GM12878 (cell line): ENCODE measurements at regions not wholly inside any gene's neighbourhood (a gene's known extent, or its start where the extent isn't known, plus 50 kb on each side); places are given as distances from the start of the nearest gene placed in this dataset.

Experiments used
- ATAC-seq: fragments of 200-7000 bp; cut with Tn5 transposase; 3 replicates; pipeline ENCODE4 v1.9.1; 2020; ENCODE audit warnings: mild to moderate bottlenecking, moderate library complexity
- BruUV-seq: library from RNA; stranded (reverse); fragments of 400-500 nt; replicated peaks from 2 replicates; lab custom pipeline; 2021; lab: Mats Ljungman, UMichigan
- CTCF ChIA-PET: fragments of 300-600 bp; sonication (Branson Sonifier 250); formaldehyde crosslinking; extraction: SDS; loops from one replicate; lab custom pipeline; 2021; ENCODE audit warnings: inconsistent platforms; lab: Yijun Ruan, JAX
- POLR2A ChIA-PET: fragments of 350-600 bp; formaldehyde crosslinking; extraction: SDS; loops from one replicate; lab custom pipeline; 2021; ENCODE audit warnings: inconsistent platforms; lab: Charles Lee
- RAD21 ChIA-PET: fragments of 300-600 bp; sonication (Branson Sonifier 250); formaldehyde crosslinking; loops from one replicate; lab custom pipeline; 2023; ENCODE audit warnings: antibody characterized with exemption; ENCODE audit not compliant: unreplicated experiment; lab: Charles Lee
- SMC1A ChIA-PET: fragments of 300-600 bp; sonication (Branson Sonifier 250); formaldehyde crosslinking; loops from one replicate; lab custom pipeline; 2023; ENCODE audit not compliant: unreplicated experiment, uncharacterized antibody; lab: Charles Lee
- DNase-seq: peaks from one replicate; pipeline ENCODE4 v3.0.0-alpha.2; 2011; ENCODE audit warnings: low read depth, low spot score
- FAIRE-seq: peaks from 3 replicates; lab custom pipeline; 2011; peaks lifted over from hg19 to GRCh38; lab: Jason Lieb, UNC
- H2AFZ ChIP-seq: 2 replicates; pipeline ENCODE4 v1.6.0; 2011; ENCODE audit warnings: low read depth, low read length, control low read depth; ENCODE audit not compliant: control insufficient read depth
- H3K27ac ChIP-seq: 2 replicates; pipeline ENCODE4 v1.5.1; 2011; ENCODE audit warnings: control low read depth; ENCODE audit not compliant: control insufficient read depth, insufficient read depth
- H3K27me3 ChIP-seq, 2 experiments: replicated peaks in 1 of 2; 2 replicates each; pipeline versions ENCODE4 v1.6.0 to v1.6.1; 2011; ENCODE audit warnings: low read length in 1 of 2; ENCODE audit not compliant: control insufficient read depth in 2 of 2, insufficient read depth in 2 of 2
- H3K36me3 ChIP-seq, 2 experiments: 2 replicates each; pipeline ENCODE4 v1.5.1; 2011; ENCODE audit warnings: low read length in 1 of 2; ENCODE audit not compliant: control insufficient read depth in 2 of 2, insufficient read depth in 2 of 2
- H3K4me1 ChIP-seq: 2 replicates; pipeline ENCODE4 v1.6.1; 2011; ENCODE audit warnings: mild to moderate bottlenecking, low read length, moderate library complexity, mixed read lengths; ENCODE audit not compliant: control insufficient read depth, insufficient read depth
- H3K4me2 ChIP-seq: 2 replicates; pipeline ENCODE4 v1.6.0; 2011; ENCODE audit warnings: control low read depth; ENCODE audit not compliant: control insufficient read depth, insufficient read depth
- H3K4me3 ChIP-seq: fragments of 200-600 bp; sonication (generic); 2 replicates; pipeline ENCODE4 v1.5.1; 2016
- H3K79me2 ChIP-seq: 2 replicates; pipeline ENCODE4 v1.6.0; 2011; ENCODE audit warnings: low read length; ENCODE audit not compliant: control insufficient read depth, insufficient read depth
- H3K9ac ChIP-seq: 2 replicates; pipeline ENCODE4 v1.8.0; 2011; ENCODE audit warnings: low read length, control low read depth, mixed read lengths; ENCODE audit not compliant: control insufficient read depth, insufficient read depth
- H3K9me3 ChIP-seq: replicated peaks from 3 replicates; pipeline ENCODE4 v1.5.1; 2011; ENCODE audit warnings: mild to moderate bottlenecking, low read length; ENCODE audit not compliant: control insufficient read depth, insufficient read depth
- H4K20me1 ChIP-seq: 2 replicates; pipeline ENCODE4 v1.6.0; 2011; ENCODE audit not compliant: control insufficient read depth, insufficient read depth
- CHD2 ChIP-seq: IDR thresholded peaks from 2 replicates; pipeline ENCODE4 v1.6.1; 2011; ENCODE audit warnings: low read depth, low read length, improper control_type of control experiment, borderline replicate concordance
- CHD4 ChIP-seq: fragments of 200-600 bp; sonication (generic); IDR thresholded peaks from 2 replicates; pipeline ENCODE4 v1.6.1; 2016; ENCODE audit warnings: mild to moderate bottlenecking
- DPF2 ChIP-seq: fragments of 450-650 bp; IDR thresholded peaks from 2 replicates; pipeline ENCODE4 v1.6.1; 2017; ENCODE audit warnings: mild to moderate bottlenecking
- ETV6 ChIP-seq, 2 experiments: fragments of 450-650 bp in 1 of 2; IDR thresholded peaks in 1 of 2; conservative IDR thresholded peaks in 1 of 2; 2 replicates each; pipeline ENCODE4 v1.6.1; 2014; ENCODE audit warnings: antibody characterized with exemption in 1 of 2, borderline replicate concordance in 1 of 2, low read depth in 1 of 2, mild to moderate bottlenecking in 1 of 2, moderate library complexity in 1 of 2
- KLF5 ChIP-seq: fragments of 450-650 bp; IDR thresholded peaks from 2 replicates; pipeline ENCODE4 v1.6.1; 2014; ENCODE audit warnings: mild to moderate bottlenecking; ENCODE audit not compliant: partially characterized antibody
- MTA3 ChIP-seq: IDR thresholded peaks from 2 replicates; pipeline ENCODE4 v1.6.1; 2012; ENCODE audit warnings: low read length, inconsistent platforms, borderline replicate concordance
- NFXL1 ChIP-seq: fragments of 450-650 bp; IDR thresholded peaks from 2 replicates; pipeline ENCODE4 v1.6.1; 2017; ENCODE audit warnings: antibody characterized with exemption, mild to moderate bottlenecking, borderline replicate concordance
- SIX5 ChIP-seq: IDR thresholded peaks from 2 replicates; pipeline ENCODE4 v1.6.1; 2011; ENCODE audit warnings: mild to moderate bottlenecking, low read depth, low read length, moderate library complexity; ENCODE audit not compliant: severe bottlenecking
- SREBF1 ChIP-seq: IDR thresholded peaks from 2 replicates; pipeline ENCODE4 v1.6.1; 2012; ENCODE audit warnings: mild to moderate bottlenecking, low read length
- STAT1 ChIP-seq: fragments of 450-650 bp; conservative IDR thresholded peaks from 2 replicates; pipeline ENCODE4 v1.6.1; 2014; ENCODE audit warnings: antibody characterized with exemption, mild to moderate bottlenecking
- STAT3 ChIP-seq: IDR thresholded peaks from 2 replicates; pipeline ENCODE4 v1.6.1; 2011; ENCODE audit warnings: low read depth, low read length, improper control_type of control experiment
- TCF3 ChIP-seq: IDR thresholded peaks from 2 replicates; pipeline ENCODE4 v1.6.1; 2012; ENCODE audit warnings: low read depth, mild to moderate bottlenecking, low read length, borderline replicate concordance; ENCODE audit not compliant: insufficient read depth
- WGBS: methylation state at CpG from one replicate; pipeline ENCODE4 v1.1.6; 2016; ENCODE audit warnings: low lambda C conversion rate; ENCODE audit not compliant: insufficient replicate concordance, insufficient coverage; ENCODE audit errors: missing lambda C conversion rate; 5-methylcytosine and 5-hydroxymethylcytosine counted together
- in situ Hi-C: fragments of 300-500 bp; cut with MboI; formaldehyde crosslinking; loops from 9 replicates; pipeline ENCODE4 v1.14.3; 2018; ENCODE audit warnings: mixed read lengths
- intact Hi-C: fragments of 100-400 bp; cut with micrococcal nuclease; formaldehyde crosslinking; loops from one replicate; pipeline ENCODE4 v1.14.2; 2022; ENCODE audit not compliant: unreplicated experiment
- TF ChIP-seq, protein P1 (sequence below): IDR thresholded peaks from 2 replicates; pipeline ENCODE4 v1.6.1; 2012; ENCODE audit warnings: mild to moderate bottlenecking, low read depth, low read length

DNA sequence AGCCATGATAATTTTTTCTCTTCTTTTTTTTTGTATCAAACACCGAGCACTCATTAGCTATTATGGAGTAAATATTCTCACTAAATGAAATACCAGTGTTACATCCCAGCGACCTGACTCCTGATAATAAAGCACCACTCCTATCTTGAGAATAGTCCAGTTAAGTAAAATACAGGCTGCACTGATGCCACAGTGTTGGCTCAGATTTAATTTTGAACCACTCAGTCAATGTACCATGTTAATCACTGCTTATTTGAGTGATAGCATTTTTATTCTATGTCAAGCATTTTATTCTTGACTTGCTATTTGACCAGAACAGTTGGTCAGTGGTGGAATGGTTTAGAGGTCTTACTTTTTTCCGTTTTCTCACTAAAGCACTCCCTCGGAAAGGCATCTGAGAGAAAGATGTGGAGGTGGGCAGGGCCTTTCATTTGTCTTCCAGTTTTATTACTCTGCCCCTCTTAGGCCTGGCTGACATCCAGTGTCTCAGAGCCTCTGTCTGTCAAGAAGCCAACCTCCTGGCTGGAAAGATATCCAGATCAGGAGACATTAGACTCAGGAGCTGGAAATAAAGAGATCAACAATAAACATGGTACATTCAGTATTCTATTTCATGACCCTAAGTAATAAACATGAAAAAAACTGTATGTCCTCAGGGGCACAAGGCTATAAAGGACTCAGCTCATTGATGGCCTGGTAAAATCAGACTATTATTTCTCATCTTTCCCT is 457.8 kb downstream of the EPM2A start (continued):
- no peak for TF ChIP-seq STAT3

DNA sequence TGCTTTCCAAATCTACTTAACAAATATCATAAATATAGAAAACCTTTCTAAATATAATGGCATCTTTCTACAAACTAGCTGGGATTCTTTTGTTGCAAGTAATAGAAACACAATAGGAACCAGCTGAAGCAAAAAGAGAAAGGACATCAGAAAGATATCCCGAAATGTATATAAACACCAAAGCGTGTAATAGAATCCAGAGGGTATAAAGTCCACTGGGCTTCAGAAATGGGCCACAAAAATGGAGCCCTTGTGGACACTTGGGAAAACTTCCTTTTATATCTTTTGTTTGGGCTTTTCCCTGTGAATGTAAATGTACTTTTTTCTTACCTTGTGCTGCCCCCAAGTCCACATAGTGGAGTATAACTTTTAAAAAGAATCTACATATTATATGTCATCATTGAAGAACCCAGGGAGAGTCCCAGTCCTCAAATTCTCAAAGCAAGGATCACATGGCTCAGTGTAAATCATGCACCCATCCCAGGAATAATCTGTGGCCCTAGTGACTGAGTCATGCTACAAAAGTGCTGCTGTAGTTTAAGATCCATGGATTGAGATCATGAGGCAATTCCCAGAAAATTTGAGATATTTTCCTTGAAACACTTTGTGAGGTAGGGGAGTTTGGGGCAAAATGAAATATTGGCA is 457.0 kb downstream of the EPM2A start:
- no peak for ATAC-seq
- no peaks in the 10 kb centered on the region for H4K20me1 ChIP-seq
- H3K4me1 ChIP-seq = no peaks in the 10 kb centered on the region
- DNase-seq = no peak
- ChIA-PET RAD21 (no interaction called here), SMC1A (interaction anchor here (1.2 kb wide), 1 partner anchor 15 kb away, joined by 3 read pairs; no protein-coding TSS in a partner anchor), CTCF (interaction anchor here (0.9 kb wide), 1 partner anchor 17 kb away, joined by 3 read pairs; no protein-coding TSS in a partner anchor), POLR2A (no interaction called here)
- H3K27ac ChIP-seq = no peak overlapping the region
- no peaks in the 10 kb centered on the region for H3K79me2 ChIP-seq
- no peaks in the 10 kb centered on the region for H3K27me3 ChIP-seq
- intact Hi-C loops (no loop called here), in situ Hi-C loops (no loop called here)
- no TSS peak for BruUV-seq
- 68% methylated on average over 2 of the region's 2 CpGs for WGBS
- H3K9me3 ChIP-seq = no peaks in the 10 kb centered on the region
- FAIRE-seq = no peak
- no peak overlapping the region for H2AFZ ChIP-seq
- H3K36me3 ChIP-seq = no peaks in the 10 kb centered on the region
- no peak overlapping the region for H3K4me2 ChIP-seq
- no peak for TF ChIP-seq CHD4
- TF ChIP-seq DPF2 = no peak
- TF ChIP-seq MTA3 = no peak
- TF ChIP-seq SREBF1 = no peak
- no peak for TF ChIP-seq KLF5
- TF ChIP-seq TCF3 = no peak
- TF ChIP-seq NFXL1 = no peak
- no peak for TF ChIP-seq SIX5
- TF ChIP-seq STAT1 = no peak
- no peak for TF ChIP-seq ETV6 (conservative IDR thresholded peaks at IDR 0.05 in 1 of 2, IDR thresholded peaks at IDR 0.05 in 1 of 2; ENCODE audit: borderline replicate concordance in 1 of 2, low read depth in 1 of 2)
- TF ChIP-seq STAT3 = no peak
- TF ChIP-seq CHD2 = no peak
- TF ChIP-seq, protein P1, sequence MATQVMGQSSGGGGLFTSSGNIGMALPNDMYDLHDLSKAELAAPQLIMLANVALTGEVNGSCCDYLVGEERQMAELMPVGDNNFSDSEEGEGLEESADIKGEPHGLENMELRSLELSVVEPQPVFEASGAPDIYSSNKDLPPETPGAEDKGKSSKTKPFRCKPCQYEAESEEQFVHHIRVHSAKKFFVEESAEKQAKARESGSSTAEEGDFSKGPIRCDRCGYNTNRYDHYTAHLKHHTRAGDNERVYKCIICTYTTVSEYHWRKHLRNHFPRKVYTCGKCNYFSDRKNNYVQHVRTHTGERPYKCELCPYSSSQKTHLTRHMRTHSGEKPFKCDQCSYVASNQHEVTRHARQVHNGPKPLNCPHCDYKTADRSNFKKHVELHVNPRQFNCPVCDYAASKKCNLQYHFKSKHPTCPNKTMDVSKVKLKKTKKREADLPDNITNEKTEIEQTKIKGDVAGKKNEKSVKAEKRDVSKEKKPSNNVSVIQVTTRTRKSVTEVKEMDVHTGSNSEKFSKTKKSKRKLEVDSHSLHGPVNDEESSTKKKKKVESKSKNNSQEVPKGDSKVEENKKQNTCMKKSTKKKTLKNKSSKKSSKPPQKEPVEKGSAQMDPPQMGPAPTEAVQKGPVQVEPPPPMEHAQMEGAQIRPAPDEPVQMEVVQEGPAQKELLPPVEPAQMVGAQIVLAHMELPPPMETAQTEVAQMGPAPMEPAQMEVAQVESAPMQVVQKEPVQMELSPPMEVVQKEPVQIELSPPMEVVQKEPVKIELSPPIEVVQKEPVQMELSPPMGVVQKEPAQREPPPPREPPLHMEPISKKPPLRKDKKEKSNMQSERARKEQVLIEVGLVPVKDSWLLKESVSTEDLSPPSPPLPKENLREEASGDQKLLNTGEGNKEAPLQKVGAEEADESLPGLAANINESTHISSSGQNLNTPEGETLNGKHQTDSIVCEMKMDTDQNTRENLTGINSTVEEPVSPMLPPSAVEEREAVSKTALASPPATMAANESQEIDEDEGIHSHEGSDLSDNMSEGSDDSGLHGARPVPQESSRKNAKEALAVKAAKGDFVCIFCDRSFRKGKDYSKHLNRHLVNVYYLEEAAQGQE = no peak
- H3K9ac ChIP-seq = no peak overlapping the region
- H3K4me3 ChIP-seq = no peak overlapping the region
